Cardiac fibroblast (primary cell): ENCODE measurements at regions not wholly inside any gene's neighbourhood (a gene's known extent, or its start where the extent isn't known, plus 50 kb on each side); places are given as distances from the start of the nearest gene placed in this dataset.

Source experiments
- DNase-seq, 2 donors: peaks; one replicate each; pipeline versions ENCODE4 v3.0.0 to v3.0.0-alpha.2; 2010; ENCODE audit warnings: low read depth in 2 of 2
- H3K4me3 ChIP-seq, 2 donors: replicated peaks in 1 of 2; 1 replicate in 1 of 2; 2 replicates in 1 of 2; pipeline ENCODE4 v1.5.1; 2011; ENCODE audit warnings: low read depth in 2 of 2, low read length in 2 of 2, mild to moderate bottlenecking in 2 of 2, moderate library complexity in 1 of 2
- CTCF ChIP-seq: IDR thresholded peaks from one replicate; pipeline ENCODE4 v1.5.1; 2011; ENCODE audit warnings: low read depth, mild to moderate bottlenecking, low read length, inconsistent platforms

GRCh38 chr22:27065279-27065678 lies 407.9 kb downstream of the MIAT start:
- no peak for DNase-seq
- H3K4me3 ChIP-seq = no peak overlapping the region
- no peak for TF ChIP-seq CTCF

GRCh38 chr22:27066856-27067255 lies 409.5 kb downstream of the MIAT start:
- H3K4me3 ChIP-seq = no peak overlapping the region
- no peak for TF ChIP-seq CTCF
- DNase-seq = no peak

GRCh38 chr22:27068121-27068520 lies 410.7 kb downstream of the MIAT start:
- no peak for TF ChIP-seq CTCF
- no peak overlapping the region for H3K4me3 ChIP-seq
- no peak for DNase-seq

DNA sequence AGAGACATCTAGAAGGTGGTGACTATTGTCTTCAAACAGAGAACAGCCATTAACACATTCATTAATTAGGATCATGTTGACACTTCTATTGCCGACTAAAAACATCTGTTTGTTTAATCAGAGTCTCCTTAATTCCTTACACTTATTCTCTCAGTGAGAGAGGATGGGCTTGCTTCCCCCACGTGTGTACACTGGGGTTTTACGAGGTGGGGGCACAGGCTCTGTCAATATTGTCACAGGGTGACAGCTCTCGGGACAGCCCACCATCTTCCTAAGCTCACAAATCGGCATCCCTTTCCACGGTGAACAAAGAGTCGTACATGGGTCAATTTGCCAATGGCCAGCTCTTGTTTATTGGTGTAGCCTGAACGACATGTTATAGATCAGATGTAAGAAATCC lies 413.2 kb downstream of the MIAT start:
- TF ChIP-seq CTCF = no peak
- DNase-seq = no peak
- no peak overlapping the region for H3K4me3 ChIP-seq

DNA sequence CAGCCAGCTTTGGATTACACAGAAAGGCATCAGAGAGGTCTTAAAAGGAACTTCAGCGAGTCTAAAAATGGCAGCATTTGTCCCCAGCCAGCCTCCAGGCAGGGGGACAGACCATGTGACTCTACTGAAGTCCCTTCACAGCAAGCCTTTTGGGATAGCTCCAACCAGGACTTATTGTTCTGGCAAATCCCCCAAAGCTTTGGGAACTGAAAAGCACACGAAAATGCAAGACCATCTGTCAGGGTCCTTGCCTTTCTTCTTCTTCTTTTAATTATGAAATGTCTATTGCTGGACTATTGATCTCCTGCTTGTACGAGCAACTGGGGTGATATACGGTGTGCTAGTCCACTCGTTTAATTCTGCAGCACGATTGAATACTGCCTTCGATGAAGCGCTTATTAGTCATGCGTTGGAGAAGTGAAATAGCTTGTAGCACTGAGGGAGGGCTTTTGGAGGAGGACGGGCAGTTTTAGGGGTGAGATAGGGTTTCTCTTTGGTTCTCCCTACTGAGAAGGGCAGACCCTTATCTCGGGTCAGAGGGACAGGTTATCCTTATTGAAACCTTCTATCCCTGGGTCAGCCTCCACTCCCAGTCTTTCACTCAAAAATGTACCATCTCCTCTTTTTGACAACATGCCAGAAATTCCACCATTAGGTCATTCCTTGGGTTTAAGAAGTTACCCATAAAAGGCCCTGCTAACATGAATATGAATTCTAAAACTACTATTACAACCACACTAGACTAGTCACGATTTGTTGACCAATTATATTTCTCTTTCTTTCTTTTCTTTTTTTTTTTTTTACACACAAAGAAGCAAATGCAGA lies 416.4 kb downstream of the MIAT start:
- DNase-seq = peak in 1 of 2 donors; percentile 15
- no peak overlapping the region for H3K4me3 ChIP-seq
- no peak for TF ChIP-seq CTCF

GRCh38 chr22:27075028-27075678 lies 417.8 kb downstream of the MIAT start:
- no peak overlapping the region for H3K4me3 ChIP-seq
- DNase-seq = peak; percentile 7
- no peak for TF ChIP-seq CTCF
